Stimulated activated CD8-positive, alpha-beta memory T cell treated with anti-CD3 and anti-CD28 coated beads, Interleukin-4, amount 100 ng/mL, for 48 hours (primary cell): ENCODE measurements at regions not wholly inside any gene's neighbourhood (a gene's known extent, or its start where the extent isn't known, plus 50 kb on each side); places are given as distances from the start of the nearest gene placed in this dataset.

Experiments used
- DNase-seq: peaks from one replicate; pipeline ENCODE4 v3.0.0-alpha.2; 2020

DNA sequence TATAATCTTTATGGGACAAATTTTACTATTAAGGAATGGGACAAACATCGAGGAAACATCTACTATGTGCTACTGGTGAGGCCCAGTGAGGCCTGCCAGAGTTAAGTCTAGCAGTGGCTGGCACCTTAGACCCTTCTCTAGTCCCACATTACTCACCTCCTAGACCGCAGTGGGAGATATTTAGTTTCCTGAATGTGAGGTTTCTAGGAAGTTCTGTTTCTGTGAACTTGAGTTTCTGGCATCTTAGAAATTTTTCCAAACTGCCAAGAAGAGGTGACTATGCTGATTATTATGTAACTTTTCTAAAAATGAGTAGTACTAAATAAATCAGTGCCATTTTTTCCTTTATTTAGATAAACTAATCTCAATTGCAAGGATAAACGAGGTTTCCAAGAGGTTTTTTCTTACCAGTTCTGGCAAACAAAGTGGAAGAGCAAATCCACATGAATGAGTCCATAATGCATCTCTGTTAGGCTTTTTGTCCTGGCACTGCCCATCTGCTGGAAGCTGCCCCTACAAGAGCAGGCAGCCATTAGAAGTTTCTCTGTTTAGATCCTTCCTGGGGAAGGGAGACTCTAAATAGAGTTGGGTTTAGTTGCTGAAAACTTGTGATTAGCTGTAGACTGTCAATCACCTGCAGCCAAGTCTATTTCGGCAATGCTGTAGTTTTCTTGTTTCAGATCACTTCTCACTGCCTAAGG lies 348.7 kb downstream of the MAN2A1 start:
- DNase-seq: no peak

DNA sequence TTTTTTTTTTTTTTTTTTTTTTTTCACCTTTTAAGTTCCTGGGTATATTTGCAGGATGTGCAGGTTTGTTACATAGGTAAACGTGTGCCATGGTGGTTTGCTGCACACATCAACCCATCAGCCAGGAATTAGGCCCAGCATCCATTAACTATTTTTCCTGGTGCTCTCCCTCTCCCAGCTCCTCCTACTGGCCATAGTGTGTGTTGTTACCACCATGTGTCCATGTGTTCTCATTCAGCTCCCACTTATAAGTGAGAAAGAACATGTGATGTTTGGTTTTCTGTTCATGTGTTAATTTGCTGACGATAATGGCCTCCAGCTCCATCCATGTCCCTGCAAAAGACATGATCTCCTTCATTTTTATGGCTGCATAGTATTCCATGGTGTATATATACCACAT lies 350.5 kb downstream of the MAN2A1 start:
- no peak for DNase-seq

DNA sequence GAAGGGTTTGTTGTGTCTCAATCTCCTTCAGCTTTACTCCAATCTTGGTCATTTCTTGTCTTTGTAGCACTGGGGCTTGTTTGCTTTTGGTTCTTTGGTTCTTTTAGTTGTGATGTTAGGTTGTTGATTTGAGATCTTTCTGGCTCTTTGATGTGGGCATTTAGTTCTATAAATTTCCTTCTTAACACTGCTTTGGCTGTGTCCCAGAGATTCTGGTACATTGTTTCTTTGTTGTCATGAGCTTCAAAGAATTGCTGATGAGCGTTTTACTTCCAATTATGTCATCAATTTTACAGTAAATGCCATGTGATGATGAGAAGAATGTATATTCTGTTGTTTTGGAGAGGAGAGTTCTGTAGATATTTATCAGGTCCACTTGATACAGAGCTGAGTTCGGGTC lies 353.3 kb downstream of the MAN2A1 start:
- DNase-seq: no peak

DNA sequence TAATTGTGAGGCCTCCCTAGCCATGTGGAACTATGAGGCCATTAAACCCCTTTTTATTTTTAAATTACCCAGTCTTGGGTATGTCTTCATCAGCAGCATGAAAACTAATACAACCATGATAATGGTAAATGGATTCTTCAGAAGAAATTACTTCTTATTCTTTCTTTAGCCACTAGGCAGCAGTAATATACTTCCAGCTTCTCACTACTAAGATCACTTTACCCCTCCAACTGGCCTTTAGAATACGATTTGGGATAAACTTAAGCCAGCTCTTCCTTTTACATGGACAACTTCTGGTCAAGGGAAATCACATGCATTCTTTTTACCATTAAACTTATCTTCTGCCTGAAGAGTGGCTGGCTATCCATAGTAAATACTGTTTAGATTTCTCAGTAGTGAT lies 355.4 kb downstream of the MAN2A1 start:
- no peak for DNase-seq

DNA sequence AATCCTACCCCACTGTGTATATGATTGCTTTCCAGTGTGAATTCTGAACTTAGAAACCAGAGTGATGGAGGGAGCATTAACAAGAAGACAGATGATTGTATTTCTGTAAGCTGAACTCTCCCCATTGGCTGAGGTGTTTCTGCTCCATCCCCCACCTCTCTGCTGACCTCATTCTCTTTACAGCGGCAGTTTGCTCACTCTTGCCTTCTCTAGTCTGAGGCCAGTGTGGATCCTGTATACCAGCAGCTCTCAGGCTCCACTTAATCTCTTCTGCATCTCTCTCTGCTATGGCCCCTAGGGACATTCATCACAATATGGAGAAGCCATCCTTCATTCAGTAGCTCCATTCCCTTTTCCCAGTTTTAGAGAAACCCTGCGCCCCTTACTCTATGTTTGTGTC lies 358.8 kb downstream of the MAN2A1 start:
- DNase-seq: no peak

DNA sequence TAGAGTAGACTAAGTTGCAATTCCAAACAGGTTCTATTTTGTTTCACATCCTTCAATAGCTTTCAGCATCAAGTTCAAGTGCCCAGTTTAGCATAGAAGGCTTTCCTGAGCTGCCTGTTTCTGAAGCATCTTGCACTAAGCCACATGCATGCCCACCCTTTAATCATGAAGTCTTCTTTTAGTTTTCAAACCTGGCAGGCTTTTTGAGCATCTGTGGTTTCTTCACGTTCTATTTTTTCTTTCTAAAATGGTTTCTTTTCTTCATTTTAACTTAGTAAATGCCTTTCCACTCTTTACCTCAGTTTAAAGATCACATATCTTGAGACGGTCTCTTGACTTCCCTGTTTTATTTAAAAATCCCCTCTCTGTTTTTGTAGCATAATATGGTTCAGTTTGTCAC lies 360.1 kb downstream of the MAN2A1 start:
- DNase-seq: no peak

DNA sequence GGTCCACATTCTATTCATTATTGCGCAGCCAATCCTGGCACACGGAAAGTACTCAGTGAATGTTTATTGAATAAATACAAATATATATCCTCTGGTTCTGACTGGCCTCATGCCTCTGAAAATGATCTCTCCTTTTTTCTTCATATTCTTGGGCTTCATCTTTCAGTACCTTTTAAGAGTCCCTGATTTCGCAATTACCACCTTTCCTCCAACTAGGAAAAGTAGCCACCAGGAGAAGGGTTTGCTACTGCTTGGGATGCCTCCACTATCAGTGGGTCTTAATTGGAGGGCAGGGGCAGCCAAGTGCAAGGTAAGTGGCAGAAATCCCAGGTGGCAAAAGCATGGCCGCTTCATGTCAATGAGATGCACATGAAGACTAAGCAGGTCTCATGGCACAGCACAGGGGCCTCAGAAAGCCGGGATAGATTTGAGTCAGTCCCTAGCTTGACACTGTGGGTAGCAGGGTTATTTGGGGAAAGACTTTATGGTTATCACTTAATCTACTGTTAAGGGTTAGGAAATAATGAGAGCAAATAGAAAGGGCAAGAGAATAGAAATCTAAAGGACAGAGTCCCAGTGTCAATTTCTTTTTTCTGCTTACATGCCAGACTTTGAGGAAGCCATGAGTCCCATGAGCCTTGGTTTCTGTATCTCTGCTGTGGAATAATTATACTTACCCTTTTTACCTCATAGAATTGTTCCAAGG lies 361.1 kb downstream of the MAN2A1 start:
- DNase-seq: no peak

DNA sequence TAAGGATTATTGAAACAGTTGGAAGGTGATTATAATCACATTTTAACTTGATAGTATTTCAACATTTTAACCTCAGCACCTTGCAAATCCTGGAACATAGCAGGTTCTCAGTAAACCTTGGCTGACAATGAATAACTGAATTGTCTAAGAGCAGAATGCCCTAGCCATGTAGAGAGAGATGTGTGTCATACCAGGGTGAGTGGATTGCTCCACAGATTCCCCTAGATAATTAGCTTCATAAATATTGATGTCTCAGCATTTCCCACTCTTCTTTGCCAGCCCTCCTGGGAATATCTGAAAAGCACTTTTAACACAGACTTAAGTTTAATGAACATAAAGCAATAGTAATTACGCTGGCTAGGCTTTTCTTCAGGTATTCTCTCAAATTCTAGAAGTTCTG lies 363.5 kb downstream of the MAN2A1 start:
- no peak for DNase-seq

DNA sequence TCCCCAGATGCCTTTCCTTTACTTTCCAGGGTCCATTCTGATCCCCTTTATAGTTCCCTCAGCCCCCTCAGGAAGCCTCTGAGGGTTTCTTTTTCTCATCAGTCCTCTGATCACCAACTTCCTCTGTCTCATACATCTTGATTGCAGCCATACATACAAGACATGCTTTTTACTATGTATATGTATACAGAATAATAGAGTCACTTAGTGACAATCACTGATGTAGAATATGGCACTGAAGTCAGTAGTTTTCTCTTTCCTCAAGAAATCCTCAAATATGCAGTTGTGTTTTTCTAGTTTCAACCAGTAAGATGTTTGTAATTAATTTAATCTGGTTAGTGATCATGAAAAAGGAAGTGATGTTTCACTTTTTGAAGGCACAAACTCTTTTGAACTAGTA lies 364.1 kb downstream of the MAN2A1 start:
- no peak for DNase-seq

DNA sequence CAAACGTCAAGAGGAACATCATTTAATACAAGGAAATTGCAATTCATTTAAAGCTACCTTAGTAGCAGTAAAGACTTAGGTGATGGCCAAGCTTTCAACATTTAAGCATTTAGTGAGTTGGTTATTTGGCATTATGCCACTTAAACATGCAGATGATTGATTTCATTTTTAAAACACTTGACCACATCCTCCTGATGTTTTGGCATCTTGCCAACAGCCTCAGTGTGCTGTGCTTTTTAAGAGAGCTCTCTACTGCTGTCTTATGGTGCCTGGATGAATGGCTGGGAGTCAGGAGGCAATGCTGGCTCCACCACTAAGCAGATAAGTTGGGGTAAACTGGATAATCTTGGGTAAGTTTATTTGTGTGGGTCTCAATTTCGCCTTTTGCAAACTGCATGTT lies 364.5 kb downstream of the MAN2A1 start:
- peak; percentile 57 for DNase-seq

DNA sequence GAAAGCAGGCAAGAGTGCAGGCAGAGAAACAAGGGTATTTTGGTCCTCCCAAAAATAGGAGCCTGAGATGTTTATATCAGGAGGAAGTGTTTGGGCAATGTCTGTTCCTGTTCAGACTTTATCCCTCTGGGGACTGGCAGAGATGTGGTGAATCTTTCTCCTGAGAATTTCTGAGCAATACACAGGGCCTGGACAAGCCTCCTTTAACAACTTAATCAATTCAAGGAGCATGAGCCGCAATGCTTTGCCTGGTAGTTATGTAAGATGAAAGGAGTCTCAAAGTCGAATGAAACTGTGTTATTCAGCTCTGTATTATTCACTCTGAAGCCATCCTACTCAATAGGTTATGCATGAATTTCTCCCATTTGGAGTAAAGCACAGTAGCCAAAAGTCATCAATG lies 365.6 kb downstream of the MAN2A1 start:
- DNase-seq: no peak

DNA sequence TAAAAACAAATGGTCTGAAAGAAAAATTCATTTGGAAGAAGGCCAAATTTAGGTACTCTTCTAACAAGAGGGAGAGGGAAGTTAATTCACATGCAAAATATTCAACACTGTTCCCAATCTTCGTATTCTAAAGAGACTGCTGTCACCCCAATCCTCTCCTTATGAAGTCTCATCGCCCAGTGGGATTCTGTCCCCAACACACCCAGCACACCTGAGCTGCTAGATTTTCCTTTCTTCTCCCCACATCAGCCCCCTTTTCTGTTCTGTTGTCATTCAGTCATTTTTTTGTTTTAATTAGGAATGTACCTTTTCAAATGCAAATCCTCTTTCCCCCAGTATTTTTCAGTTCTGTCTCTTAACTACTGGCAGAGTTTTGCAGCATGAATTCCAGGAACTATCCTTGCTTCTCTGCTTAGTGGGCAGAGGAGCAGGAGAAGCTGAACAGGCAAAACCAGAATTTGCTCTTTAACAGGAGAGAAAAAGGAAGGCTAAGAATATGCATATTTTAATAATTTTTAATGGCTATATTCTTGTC lies 366.9 kb downstream of the MAN2A1 start:
- no peak for DNase-seq

DNA sequence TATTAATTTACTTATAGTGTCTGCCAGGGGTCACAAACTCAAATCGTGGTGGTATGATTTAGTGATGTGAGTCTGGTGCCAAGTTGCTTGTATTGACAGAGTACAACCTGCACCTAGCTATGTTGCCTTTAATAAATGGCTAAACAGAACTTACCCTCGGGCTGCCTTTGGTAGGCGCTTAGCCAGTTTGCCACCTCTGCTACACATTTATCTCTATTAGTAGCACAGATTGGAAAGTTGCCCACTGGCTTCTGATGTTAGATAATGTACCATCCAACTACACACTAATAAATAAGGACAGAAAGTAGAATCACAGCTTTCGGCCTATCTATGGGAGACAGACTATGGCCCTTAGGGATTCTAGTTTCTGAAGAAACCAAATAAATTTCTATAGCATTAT lies 368.4 kb downstream of the MAN2A1 start:
- no peak for DNase-seq

DNA sequence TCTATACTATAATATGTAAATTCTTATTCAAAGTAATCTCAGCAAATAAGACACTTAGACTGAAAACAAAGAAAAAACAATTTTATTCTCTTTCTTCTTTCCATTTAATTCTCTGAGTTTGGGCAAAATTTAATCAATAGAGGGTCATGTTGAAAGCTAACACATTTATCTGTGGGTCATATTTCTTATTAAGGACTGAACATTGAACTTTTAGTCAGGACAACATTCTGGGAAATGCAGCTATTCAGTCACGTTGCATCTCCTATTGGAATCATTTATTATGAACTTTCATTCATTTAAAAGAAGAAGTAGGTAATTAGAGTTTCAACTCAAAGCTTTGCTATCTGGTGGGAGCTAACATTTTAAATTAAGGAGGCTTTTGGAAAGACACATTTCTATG lies 372.5 kb downstream of the MAN2A1 start:
- DNase-seq: no peak

DNA sequence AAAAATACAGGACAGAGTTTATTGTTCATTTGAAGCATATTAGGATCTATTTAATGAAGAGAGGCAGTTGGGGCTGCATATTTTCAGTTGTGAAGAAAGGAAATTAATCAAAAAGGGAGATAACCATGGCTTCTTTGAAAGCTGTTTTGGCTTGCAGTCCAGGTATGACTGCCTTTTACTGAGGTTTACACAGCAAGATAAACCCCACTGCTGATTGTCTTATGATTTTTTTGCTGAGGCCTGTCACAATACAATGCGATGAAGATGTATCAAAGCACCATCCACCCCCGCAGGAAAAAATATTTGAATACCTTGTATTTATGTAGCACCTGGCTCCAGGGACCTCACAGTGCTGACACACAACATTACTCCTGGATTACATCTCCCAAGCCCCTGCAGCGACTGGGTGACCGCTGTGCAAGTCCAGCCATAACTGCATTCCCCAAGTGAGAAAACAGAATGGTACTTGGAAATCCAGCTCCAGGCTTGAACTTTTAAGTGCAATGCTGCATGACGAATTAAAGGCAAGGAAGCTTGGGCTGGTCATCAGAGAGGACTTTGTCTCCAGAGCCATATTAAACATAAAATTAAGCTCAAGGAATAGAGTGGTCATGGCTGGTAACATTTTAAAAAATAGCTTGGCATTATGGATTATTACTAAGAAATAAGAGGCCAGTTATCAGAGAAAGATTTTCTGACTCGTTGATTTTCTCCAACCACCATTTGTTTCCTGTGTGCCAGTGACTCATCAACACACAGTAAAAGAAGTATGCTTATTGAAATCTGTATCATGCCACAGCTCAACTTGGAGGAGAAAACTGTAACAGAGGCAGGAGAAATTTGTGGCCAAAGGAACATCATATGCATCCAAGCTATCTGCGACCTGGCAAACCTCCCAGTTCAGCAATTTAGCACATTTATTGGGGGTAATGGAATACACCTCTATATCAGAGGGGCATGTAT lies 374.2 kb downstream of the MAN2A1 start:
- no peak for DNase-seq

DNA sequence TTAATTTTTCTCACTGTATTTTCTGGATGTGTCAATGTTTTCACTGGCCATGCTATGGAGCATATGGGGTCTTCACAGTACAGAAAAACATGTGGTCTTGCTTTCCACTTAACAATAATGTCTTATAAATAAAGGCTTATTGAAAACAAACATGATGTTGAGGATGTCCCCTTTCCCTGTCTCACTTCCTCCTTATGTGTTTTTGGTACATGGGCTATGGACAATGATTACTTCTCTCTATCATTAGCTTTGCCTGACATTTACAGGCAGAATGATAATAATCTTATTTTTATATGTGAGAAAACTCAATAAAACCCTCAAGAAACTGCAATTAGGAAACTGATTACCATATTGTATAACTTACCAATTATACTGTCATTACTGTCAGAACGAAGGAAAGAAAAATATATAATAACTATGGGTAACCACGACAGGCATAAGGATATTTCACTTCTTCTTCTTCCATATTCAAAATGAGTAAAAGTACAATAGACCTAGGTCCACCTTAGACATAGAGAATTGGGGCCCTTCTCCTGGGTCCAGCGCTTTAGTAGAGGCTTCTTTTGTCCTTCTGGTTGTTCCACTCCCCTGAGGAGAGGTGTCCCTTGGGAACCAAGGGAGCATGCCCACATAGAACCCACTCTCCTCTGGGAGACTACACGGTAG lies 375.0 kb downstream of the MAN2A1 start:
- no peak for DNase-seq

DNA sequence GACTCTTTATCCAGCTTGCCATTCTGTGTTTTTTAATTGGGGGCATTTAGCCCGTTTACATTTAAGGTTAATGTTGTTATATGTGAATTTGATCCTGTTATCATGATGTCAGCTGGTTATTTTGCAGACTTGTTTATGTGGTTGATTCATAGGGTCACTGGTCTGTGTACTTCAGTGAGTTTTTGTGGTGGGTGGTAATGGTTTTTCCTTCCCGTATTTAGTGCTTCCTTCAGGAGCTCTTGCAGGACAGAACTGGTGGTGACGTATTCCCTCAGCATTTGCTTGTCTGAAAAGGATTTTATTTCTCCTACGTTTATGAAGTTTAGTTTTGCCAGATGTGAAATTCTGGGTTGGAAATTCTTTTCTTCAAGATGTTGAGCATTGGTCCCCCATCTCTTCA lies 381.1 kb downstream of the MAN2A1 start:
- DNase-seq: no peak

DNA sequence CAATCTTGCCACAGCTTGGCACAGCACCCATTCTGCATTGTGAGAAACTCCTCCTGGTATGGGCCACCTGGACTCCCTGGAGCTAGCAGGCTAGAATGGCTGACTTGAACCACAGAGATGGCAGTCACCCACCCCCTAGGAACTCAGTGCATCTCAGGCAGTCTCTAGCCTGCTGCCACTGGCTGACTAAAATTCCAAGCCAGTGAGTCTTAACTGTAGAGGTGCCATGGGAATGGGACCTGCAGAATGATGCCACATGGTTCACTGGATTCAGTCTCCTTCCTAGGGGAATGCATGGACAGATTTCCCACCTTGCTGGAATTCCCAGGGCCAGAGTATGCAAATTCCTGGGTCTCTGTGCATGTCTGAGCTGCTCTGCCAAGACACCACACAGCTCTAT lies 382.9 kb downstream of the MAN2A1 start:
- no peak for DNase-seq

DNA sequence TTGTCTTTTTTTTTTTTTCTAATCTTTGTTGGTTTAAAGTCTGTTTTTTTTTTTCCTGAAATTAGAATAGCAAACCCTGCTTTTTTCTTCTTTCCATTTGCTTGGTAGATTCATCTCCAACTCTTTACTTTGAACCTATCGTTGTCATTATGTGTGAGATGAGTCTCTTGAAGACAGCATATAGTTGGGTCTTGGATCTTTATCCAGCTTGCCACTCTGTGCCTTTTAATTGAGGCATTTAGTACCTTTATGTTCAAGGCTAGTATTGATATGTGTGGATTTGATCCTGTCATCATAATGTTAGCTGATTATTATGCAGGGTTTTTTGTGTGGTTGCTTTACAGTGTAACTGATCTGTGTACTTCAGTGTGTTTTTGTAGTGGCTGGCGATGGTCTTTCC lies 383.8 kb downstream of the MAN2A1 start:
- no peak for DNase-seq

DNA sequence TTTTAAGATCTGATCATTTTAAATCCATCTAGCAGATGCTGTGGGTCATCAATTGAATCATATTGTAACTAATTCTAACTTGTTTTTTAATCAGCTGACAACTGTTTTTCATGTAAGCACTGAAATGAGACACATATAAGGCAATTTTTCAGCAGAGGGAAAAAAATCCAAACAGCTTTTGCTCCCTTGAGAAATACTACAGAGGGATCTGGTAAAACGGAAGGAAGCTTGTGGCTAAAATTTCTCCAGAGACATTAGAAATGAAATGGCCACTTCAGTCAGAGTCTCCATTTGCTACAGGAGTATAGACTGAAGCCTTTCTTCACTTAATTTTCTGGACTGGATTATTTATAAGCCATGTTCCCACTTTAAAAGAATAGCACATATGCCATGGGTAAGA lies 385.9 kb downstream of the MAN2A1 start:
- DNase-seq: no peak

DNA sequence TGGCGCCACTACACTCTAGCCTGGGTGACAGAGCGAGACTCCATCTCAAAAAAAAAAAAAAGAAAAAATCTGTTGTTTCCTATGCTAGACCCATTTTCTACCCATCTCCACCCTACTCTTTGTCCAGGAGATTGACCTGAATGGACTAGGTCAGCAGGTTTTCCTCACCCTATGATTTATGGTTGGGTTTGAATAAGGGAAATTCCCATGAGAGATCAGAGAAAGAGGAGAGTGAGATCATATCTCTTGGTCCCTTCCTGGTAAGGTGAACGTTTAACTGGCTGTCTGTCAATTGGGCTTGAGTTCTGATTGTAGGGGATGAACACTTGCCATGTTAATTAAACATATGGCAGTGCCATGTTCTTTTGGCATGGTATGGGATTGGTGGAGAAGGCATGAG lies 387.4 kb downstream of the MAN2A1 start:
- DNase-seq: no peak

DNA sequence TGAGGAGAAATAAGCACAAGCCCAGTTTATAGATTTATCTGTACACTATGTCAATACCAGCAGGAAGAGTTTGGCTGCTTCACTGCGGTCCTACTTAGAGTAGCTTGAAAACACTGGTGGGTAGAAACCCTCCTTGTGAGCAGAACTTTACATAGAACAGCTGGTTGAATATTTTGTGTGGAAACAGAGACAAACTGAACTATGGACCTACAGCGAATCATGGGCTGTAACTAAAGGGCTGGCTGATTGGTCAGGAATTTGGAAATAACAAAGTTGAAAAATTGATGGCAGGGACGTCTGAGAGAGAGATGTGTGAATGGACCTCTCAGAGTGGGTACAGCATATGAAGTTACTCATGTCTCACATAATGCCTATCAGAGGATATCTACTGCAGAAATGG lies 392.5 kb downstream of the MAN2A1 start:
- DNase-seq: no peak

DNA sequence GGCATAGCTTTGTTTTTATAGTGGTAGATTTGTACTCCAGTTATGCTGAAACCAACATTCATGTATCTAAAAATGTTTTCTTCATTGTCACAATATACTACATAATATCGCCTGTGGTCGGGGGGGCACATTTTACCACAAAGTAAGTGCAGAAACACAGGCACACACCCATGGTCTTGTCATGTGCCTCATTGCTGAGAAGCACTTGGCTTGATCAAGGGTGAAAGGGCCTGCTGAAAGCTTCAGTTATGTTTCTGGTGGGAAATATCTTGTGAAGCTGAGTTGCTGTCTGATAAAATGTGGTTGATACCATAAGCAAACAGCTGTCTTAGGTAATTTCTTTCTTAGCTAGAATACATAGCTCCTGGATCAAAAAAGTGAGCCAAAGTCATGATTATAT lies 393.1 kb downstream of the MAN2A1 start:
- no peak for DNase-seq
